Activated T-cell treated with anti-CD3 and anti-CD28 coated beads, Interleukin-2, amount 50 U/mL, for 24 hours (primary cell): ENCODE measurements at regions not wholly inside any gene's neighbourhood (a gene's known extent, or its start where the extent isn't known, plus 50 kb on each side); places are given as distances from the start of the nearest gene placed in this dataset.
A peak's percentile ranks its signal among the peaks of the same experiment; 100 is the strongest.

ENCODE experiments used
- DNase-seq: peaks from one replicate; pipeline ENCODE4 v3.0.0-alpha.2; 2020
- H3K27ac Mint-ChIP-seq: 2 replicates; pipeline ENCODE4 v1.8.0; 2020; ENCODE audit warnings: mild to moderate bottlenecking, mixed read lengths
- H3K27me3 Mint-ChIP-seq: 2 replicates; pipeline ENCODE4 v1.8.0; 2020; ENCODE audit warnings: mixed read lengths
- H3K36me3 Mint-ChIP-seq: 2 replicates; pipeline ENCODE4 v1.8.0; 2020; ENCODE audit warnings: low read depth, mixed read lengths
- H3K4me1 Mint-ChIP-seq: 2 replicates; pipeline ENCODE4 v1.8.0; 2020; ENCODE audit warnings: low read depth, mixed read lengths
- H3K4me3 Mint-ChIP-seq: 2 replicates; pipeline ENCODE4 v1.8.0; 2020; ENCODE audit warnings: mild to moderate bottlenecking, moderate library complexity, mixed read lengths
- H3K9me3 Mint-ChIP-seq: 2 replicates; pipeline ENCODE4 v1.8.0; 2020; ENCODE audit warnings: mixed read lengths

- Mint-ChIP-seq H3K36me3 (no peaks in the 10 kb centered on the region), H3K27ac (peak overlapping the region; percentile 51), H3K4me1 (peaks cover 68% of the 10 kb centered on the region), H3K4me3 (no peak overlapping the region), H3K9me3 (no peaks in the 10 kb centered on the region), H3K27me3 (no peaks in the 10 kb centered on the region)
- DNase-seq = no peak
These were observed 297.1 kb downstream of the COG6 start for GRCh38 chr13:39952249-39953233.

GRCh38 chr13:39954476-39954875, 299.0 kb downstream of the COG6 start:
- H3K27ac Mint-ChIP-seq = peak overlapping the region; percentile 18
- no peaks in the 10 kb centered on the region for H3K27me3 Mint-ChIP-seq
- DNase-seq = no peak
- H3K36me3 Mint-ChIP-seq = no peaks in the 10 kb centered on the region
- H3K9me3 Mint-ChIP-seq = no peaks in the 10 kb centered on the region
- no peak overlapping the region for H3K4me3 Mint-ChIP-seq
- peaks cover 67% of the 10 kb centered on the region for H3K4me1 Mint-ChIP-seq

DNA sequence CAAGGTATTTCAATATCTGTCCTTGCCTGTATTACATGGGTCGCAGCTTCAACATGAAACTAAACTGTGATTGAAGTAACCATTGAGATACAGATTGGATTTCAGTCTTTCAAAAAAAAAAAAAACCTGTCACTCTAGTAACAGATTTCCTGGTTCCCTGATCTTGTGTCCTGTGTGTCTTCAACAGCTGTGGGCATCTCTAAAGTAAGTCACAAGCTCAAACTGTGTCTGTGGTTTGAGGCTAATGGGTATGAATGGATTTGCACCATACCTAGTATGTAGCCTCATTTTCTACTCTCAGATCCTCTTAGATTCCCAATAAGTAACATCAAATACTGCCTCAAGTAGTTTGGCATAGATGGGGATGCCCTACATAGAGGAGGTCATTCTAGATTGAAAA, 300.1 kb downstream of the COG6 start:
- DNase-seq = no peak
- Mint-ChIP-seq H3K9me3 (no peaks in the 10 kb centered on the region), H3K27ac (peak overlapping the region; percentile 5), H3K4me1 (peaks cover 75% of the 10 kb centered on the region), H3K27me3 (no peaks in the 10 kb centered on the region), H3K4me3 (no peak overlapping the region), H3K36me3 (no peaks in the 10 kb centered on the region)

- Mint-ChIP-seq H3K9me3 (no peaks in the 10 kb centered on the region), H3K36me3 (no peaks in the 10 kb centered on the region), H3K4me3 (no peak overlapping the region), H3K27ac (peak overlapping the region; percentile 62), H3K4me1 (peaks cover 74% of the 10 kb centered on the region), H3K27me3 (no peaks in the 10 kb centered on the region)
- peak; percentile 44 for DNase-seq
These were observed 300.6 kb downstream of the COG6 start for GRCh38 chr13:39956036-39956435.

- Mint-ChIP-seq H3K4me3 (peak overlapping the region; percentile 62), H3K9me3 (no peaks in the 10 kb centered on the region), H3K27me3 (no peaks in the 10 kb centered on the region), H3K4me1 (peaks cover 55% of the 10 kb centered on the region), H3K27ac (peak overlapping the region; percentile 29), H3K36me3 (no peaks in the 10 kb centered on the region)
- DNase-seq = no peak
These were observed 302.6 kb downstream of the COG6 start for GRCh38 chr13:39957868-39958677.

DNA sequence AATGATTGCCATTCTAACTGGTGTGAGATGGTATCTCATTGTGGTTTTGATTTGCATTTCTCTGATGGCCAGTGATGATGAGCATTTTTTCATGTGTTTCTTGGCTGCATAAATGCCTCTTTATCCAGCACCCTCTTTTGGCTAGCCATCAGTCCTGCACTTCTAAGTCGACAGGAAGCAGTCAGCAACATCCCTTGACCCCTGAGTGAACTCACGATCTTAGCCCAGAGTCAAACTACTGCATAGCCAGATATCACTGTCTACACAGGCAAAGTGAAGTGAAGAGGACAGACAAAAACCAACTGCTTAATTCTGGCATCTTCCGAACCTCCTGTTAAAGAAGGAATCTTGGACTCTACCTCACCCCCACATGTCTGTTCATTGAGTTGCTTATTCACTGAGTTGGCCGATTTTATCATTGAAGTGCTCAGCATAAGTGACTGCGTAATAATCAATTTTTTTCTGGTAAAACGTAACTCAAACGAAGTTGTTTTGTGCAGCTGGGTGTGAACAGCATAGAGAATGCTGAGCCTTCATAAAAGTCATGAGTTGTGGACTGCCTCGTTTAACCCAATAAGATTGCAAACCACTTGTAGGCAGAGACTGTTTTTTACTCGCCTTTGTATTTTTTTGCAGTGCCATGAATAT, 304.2 kb downstream of the COG6 start:
- H3K4me3 Mint-ChIP-seq = no peak overlapping the region
- no peaks in the 10 kb centered on the region for H3K36me3 Mint-ChIP-seq
- H3K9me3 Mint-ChIP-seq = no peaks in the 10 kb centered on the region
- H3K27ac Mint-ChIP-seq = no peak overlapping the region
- peaks cover 47% of the 10 kb centered on the region for H3K4me1 Mint-ChIP-seq
- H3K27me3 Mint-ChIP-seq = no peaks in the 10 kb centered on the region
- DNase-seq = no peak

GRCh38 chr13:39960191-39960590, 304.7 kb downstream of the COG6 start:
- H3K4me3 Mint-ChIP-seq = no peak overlapping the region
- no peak overlapping the region for H3K27ac Mint-ChIP-seq
- H3K4me1 Mint-ChIP-seq = peaks cover 45% of the 10 kb centered on the region
- H3K27me3 Mint-ChIP-seq = no peaks in the 10 kb centered on the region
- DNase-seq = no peak
- H3K9me3 Mint-ChIP-seq = no peaks in the 10 kb centered on the region
- H3K36me3 Mint-ChIP-seq = no peaks in the 10 kb centered on the region

DNA sequence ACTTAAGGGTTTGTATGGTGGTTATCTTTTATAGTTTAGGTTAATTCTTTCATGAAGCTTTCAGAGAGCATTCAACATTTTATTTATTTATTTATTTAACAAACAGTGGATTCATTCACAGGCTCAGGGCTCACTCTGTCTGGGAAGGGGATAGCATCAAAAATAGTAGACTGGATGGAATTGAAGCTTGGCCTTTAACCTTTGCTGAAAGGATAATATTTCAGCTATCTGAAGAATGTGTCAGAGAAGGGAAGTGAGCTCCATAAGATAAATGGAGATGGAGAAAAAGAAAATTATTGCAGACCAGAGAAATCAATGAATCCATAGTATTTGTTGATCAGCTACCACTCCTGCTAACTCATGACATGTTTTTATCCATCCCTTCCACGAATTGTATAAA, 305.6 kb downstream of the COG6 start:
- Mint-ChIP-seq H3K4me3 (no peak overlapping the region), H3K27ac (no peak overlapping the region), H3K36me3 (no peaks in the 10 kb centered on the region), H3K9me3 (no peaks in the 10 kb centered on the region), H3K27me3 (no peaks in the 10 kb centered on the region), H3K4me1 (peaks cover 37% of the 10 kb centered on the region)
- DNase-seq = no peak

GRCh38 chr13:39963612-39964011, 308.1 kb downstream of the COG6 start:
- Mint-ChIP-seq H3K27ac (no peak overlapping the region), H3K36me3 (no peaks in the 10 kb centered on the region), H3K4me3 (no peak overlapping the region), H3K4me1 (peaks cover 21% of the 10 kb centered on the region), H3K9me3 (no peaks in the 10 kb centered on the region), H3K27me3 (peaks cover 2% of the 10 kb centered on the region)
- no peak for DNase-seq

DNA sequence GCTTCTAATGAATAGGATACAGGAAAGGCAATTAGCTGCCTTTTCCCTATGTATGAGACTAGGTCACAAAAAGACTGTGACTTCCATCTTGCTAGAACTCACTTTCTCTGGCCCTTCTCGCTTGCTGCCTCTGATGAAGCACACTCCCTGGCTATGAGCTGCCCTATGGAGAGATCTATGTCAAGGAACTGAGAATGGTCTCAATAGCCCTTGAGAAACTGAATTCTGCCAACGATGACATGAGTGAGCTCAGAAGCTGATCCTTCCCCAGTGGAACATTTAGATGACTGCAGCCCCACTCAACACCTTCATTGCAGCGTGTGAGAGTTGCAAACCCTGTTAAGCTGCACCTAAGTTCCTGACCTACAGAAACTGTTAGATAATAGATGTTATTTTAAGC, 309.8 kb downstream of the COG6 start:
- H3K27ac Mint-ChIP-seq = no peak overlapping the region

GRCh38 chr13:39967199-39967959, 311.9 kb downstream of the COG6 start:
- H3K27me3 Mint-ChIP-seq = peaks cover 2% of the 10 kb centered on the region
- no peak for DNase-seq
- no peaks in the 10 kb centered on the region for H3K9me3 Mint-ChIP-seq
- peaks cover 16% of the 10 kb centered on the region for H3K4me1 Mint-ChIP-seq
- no peak overlapping the region for H3K27ac Mint-ChIP-seq
- H3K36me3 Mint-ChIP-seq = no peaks in the 10 kb centered on the region
- no peak overlapping the region for H3K4me3 Mint-ChIP-seq

More for the DNA sequence above, 309.8 kb downstream of the COG6 start:
- Mint-ChIP-seq H3K4me1 (peaks cover 12% of the 10 kb centered on the region), H3K36me3 (no peaks in the 10 kb centered on the region), H3K9me3 (no peaks in the 10 kb centered on the region), H3K27me3 (peaks cover 2% of the 10 kb centered on the region), H3K4me3 (no peak overlapping the region)
- DNase-seq = no peak

DNA sequence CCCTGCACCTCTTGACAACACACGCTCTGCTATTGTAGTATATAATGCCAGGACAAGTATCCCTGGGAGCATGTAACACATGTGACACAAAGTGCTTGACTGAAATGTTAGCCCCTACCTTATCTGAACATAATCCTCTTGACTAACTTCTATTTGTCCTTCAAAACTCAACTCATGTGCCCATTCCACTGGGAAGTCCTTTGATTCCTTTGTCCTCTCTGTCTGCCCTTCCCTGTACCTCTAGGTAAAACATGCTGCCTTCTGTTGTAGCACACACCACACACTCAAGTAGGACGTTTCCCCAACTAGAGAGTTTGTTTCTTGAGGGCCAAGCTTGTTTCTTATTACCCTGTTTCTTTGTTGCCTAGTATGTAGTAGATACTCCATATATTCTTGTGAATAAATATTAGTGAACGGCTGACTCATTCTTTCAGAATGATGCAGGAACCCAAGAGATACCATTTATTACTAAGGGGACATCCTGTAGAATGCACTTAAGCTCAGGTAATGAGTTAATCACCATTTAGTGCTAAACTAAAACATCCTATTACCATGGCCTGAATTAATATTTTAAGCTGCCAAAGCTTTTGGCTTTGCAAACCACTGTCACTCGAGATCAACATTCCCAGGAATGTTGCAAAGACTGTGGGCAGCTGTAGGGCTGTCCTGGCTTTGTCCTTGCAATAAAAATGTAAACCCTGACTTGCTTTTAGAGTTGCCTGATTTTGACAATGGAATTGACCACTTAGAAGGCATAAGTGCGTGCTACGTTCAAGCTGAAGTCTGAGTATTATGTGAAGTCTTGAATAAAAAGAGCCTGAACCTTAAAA, 313.4 kb downstream of the COG6 start:
- no peaks in the 10 kb centered on the region for H3K36me3 Mint-ChIP-seq
- peaks cover 16% of the 10 kb centered on the region for H3K4me1 Mint-ChIP-seq
- H3K27ac Mint-ChIP-seq = no peak overlapping the region
- H3K27me3 Mint-ChIP-seq = peaks cover 2% of the 10 kb centered on the region
- no peak overlapping the region for H3K4me3 Mint-ChIP-seq
- no peak for DNase-seq
- H3K9me3 Mint-ChIP-seq = no peaks in the 10 kb centered on the region

GRCh38 chr13:39970177-39970846, 314.9 kb downstream of the COG6 start:
- Mint-ChIP-seq H3K9me3 (no peaks in the 10 kb centered on the region), H3K4me3 (no peak overlapping the region), H3K27me3 (peaks cover 2% of the 10 kb centered on the region), H3K36me3 (no peaks in the 10 kb centered on the region), H3K4me1 (peaks cover 16% of the 10 kb centered on the region), H3K27ac (no peak overlapping the region)
- DNase-seq = no peak
